ENCODE measurements at regions not wholly inside any gene's neighbourhood (a gene's known extent, or its start where the extent isn't known, plus 50 kb on each side); places are given as distances from the start of the nearest gene placed in this dataset.

DNA sequence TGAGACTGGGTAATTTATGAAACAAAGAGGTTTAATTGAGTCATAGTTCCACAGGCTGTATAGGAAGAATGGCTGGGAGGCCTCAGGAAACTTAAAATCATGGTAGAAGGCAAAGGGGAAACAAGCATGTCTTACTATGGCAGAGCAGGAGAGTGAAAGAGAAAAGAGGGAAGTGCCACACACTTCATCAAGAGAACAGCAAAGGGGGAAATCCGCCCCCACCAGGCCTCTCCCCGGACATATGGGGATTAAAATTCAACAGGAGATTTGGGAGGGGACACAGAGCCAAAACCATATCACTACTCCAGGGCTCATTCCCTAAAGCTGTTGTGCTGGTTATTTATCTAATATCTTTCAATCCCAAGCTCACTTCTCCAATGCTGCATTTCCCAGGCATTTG, 50.2 kb upstream of the NR3C1 start:
- TF ChIP-seq POLR2A (IDR thresholded peaks at IDR 0.05): no peak
- TF ChIP-seq, protein P1, sequence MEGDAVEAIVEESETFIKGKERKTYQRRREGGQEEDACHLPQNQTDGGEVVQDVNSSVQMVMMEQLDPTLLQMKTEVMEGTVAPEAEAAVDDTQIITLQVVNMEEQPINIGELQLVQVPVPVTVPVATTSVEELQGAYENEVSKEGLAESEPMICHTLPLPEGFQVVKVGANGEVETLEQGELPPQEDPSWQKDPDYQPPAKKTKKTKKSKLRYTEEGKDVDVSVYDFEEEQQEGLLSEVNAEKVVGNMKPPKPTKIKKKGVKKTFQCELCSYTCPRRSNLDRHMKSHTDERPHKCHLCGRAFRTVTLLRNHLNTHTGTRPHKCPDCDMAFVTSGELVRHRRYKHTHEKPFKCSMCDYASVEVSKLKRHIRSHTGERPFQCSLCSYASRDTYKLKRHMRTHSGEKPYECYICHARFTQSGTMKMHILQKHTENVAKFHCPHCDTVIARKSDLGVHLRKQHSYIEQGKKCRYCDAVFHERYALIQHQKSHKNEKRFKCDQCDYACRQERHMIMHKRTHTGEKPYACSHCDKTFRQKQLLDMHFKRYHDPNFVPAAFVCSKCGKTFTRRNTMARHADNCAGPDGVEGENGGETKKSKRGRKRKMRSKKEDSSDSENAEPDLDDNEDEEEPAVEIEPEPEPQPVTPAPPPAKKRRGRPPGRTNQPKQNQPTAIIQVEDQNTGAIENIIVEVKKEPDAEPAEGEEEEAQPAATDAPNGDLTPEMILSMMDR (IDR thresholded peaks at IDR 0.05 in 8 of 11, conservative IDR thresholded peaks at IDR 0.05 in 3 of 11): no peak

All from spleen (tissue), 7 donors.